ENCODE measurements at regions not wholly inside any gene's neighbourhood (a gene's known extent, or its start where the extent isn't known, plus 50 kb on each side); places are given as distances from the start of the nearest gene placed in this dataset.

GRCh38 chr6:14861491-14861943, 384.4 kb upstream of the JARID2 start:
- no peaks in the 10 kb centered on the region for H3K27me3 ChIP-seq (ENCODE audit: control insufficient read depth in 1 of 2, insufficient read depth in 2 of 2, low read length in 2 of 2)
- no peaks in the 10 kb centered on the region for H3K36me3 ChIP-seq (ENCODE audit: control insufficient read depth in 1 of 2, insufficient read depth in 2 of 2, low read length in 2 of 2)
- peaks cover 0 to 4% of the 10 kb centered on the region in 2 donors for H3K4me1 ChIP-seq (ENCODE audit: control insufficient read depth in 1 of 2, insufficient read depth in 2 of 2, low read length in 2 of 2)
- H3K9me3 ChIP-seq (ENCODE audit: control insufficient read depth in 1 of 2, low read length in 2 of 2): no peaks in the 10 kb centered on the region
- no peak overlapping the region for H3K9ac ChIP-seq (ENCODE audit: low read depth in 1 of 2, low read length in 2 of 2)
- no peak overlapping the region for H3K4me3 ChIP-seq (ENCODE audit: low read depth in 1 of 2, low read length in 2 of 2)
- no peak overlapping the region for H3K27ac ChIP-seq (ENCODE audit: low read depth, low read length)

GRCh38 chr6:14862845-14863244, 383.0 kb upstream of the JARID2 start:
- H3K4me3 ChIP-seq (ENCODE audit: low read depth in 1 of 2, low read length in 2 of 2): no peak overlapping the region

GRCh38 chr6:14863902-14864850, 381.7 kb upstream of the JARID2 start:
- no peak overlapping the region for H3K27ac ChIP-seq (ENCODE audit: low read depth, low read length)

More at GRCh38 chr6:14862845-14863244, 383.0 kb upstream of the JARID2 start:
- Histone ChIP-seq H3K9ac (ENCODE audit: low read depth in 1 of 2, low read length in 2 of 2) (no peak overlapping the region), H3K9me3 (ENCODE audit: control insufficient read depth in 1 of 2, low read length in 2 of 2) (no peaks in the 10 kb centered on the region), H3K27me3 (ENCODE audit: control insufficient read depth in 1 of 2, insufficient read depth in 2 of 2, low read length in 2 of 2) (no peaks in the 10 kb centered on the region), H3K4me1 (ENCODE audit: control insufficient read depth in 1 of 2, insufficient read depth in 2 of 2, low read length in 2 of 2) (peaks cover 0 to 4% of the 10 kb centered on the region in 2 donors), H3K27ac (ENCODE audit: low read depth, low read length) (no peak overlapping the region), H3K36me3 (ENCODE audit: control insufficient read depth in 1 of 2, insufficient read depth in 2 of 2, low read length in 2 of 2) (no peaks in the 10 kb centered on the region)

GRCh38 chr6:14865531-14866100, 380.3 kb upstream of the JARID2 start:
- Histone ChIP-seq H3K36me3 (ENCODE audit: control insufficient read depth in 1 of 2, insufficient read depth in 2 of 2, low read length in 2 of 2) (no peaks in the 10 kb centered on the region), H3K27ac (ENCODE audit: low read depth, low read length) (no peak overlapping the region), H3K9me3 (ENCODE audit: control insufficient read depth in 1 of 2, low read length in 2 of 2) (no peaks in the 10 kb centered on the region), H3K4me1 (ENCODE audit: control insufficient read depth in 1 of 2, insufficient read depth in 2 of 2, low read length in 2 of 2) (peaks cover 0 to 4% of the 10 kb centered on the region in 2 donors), H3K27me3 (ENCODE audit: control insufficient read depth in 1 of 2, insufficient read depth in 2 of 2, low read length in 2 of 2) (no peaks in the 10 kb centered on the region), H3K9ac (ENCODE audit: low read depth in 1 of 2, low read length in 2 of 2) (no peak overlapping the region), H3K4me3 (ENCODE audit: low read depth in 1 of 2, low read length in 2 of 2) (no peak overlapping the region)

More at GRCh38 chr6:14863902-14864850, 381.7 kb upstream of the JARID2 start:
- Histone ChIP-seq H3K4me1 (ENCODE audit: control insufficient read depth in 1 of 2, insufficient read depth in 2 of 2, low read length in 2 of 2) (peaks cover 0 to 4% of the 10 kb centered on the region in 2 donors), H3K9me3 (ENCODE audit: control insufficient read depth in 1 of 2, low read length in 2 of 2) (no peaks in the 10 kb centered on the region), H3K36me3 (ENCODE audit: control insufficient read depth in 1 of 2, insufficient read depth in 2 of 2, low read length in 2 of 2) (no peaks in the 10 kb centered on the region), H3K27me3 (ENCODE audit: control insufficient read depth in 1 of 2, insufficient read depth in 2 of 2, low read length in 2 of 2) (no peaks in the 10 kb centered on the region), H3K4me3 (ENCODE audit: low read depth in 1 of 2, low read length in 2 of 2) (no peak overlapping the region), H3K9ac (ENCODE audit: low read depth in 1 of 2, low read length in 2 of 2) (no peak overlapping the region)

- no peaks in the 10 kb centered on the region for H3K36me3 ChIP-seq (ENCODE audit: control insufficient read depth in 1 of 2, insufficient read depth in 2 of 2, low read length in 2 of 2)
- no peaks in the 10 kb centered on the region for H3K27me3 ChIP-seq (ENCODE audit: control insufficient read depth in 1 of 2, insufficient read depth in 2 of 2, low read length in 2 of 2)
- no peak overlapping the region for H3K4me3 ChIP-seq (ENCODE audit: low read depth in 1 of 2, low read length in 2 of 2)
- H3K9me3 ChIP-seq (ENCODE audit: control insufficient read depth in 1 of 2, low read length in 2 of 2): no peaks in the 10 kb centered on the region
- H3K27ac ChIP-seq (ENCODE audit: low read depth, low read length): no peak overlapping the region
- H3K4me1 ChIP-seq (ENCODE audit: control insufficient read depth in 1 of 2, insufficient read depth in 2 of 2, low read length in 2 of 2): peaks cover 0 to 4% of the 10 kb centered on the region in 2 donors
- no peak overlapping the region for H3K9ac ChIP-seq (ENCODE audit: low read depth in 1 of 2, low read length in 2 of 2)
Observed at GRCh38 chr6:14867802-14868201, 378.1 kb upstream of the JARID2 start.

- Histone ChIP-seq H3K9ac (ENCODE audit: low read depth in 1 of 2, low read length in 2 of 2) (no peak overlapping the region), H3K27ac (ENCODE audit: low read depth, low read length) (no peak overlapping the region)
Observed at GRCh38 chr6:14871221-14871620, 374.6 kb upstream of the JARID2 start.

GRCh38 chr6:14873101-14873500, 372.8 kb upstream of the JARID2 start:
- Histone ChIP-seq H3K4me1 (ENCODE audit: control insufficient read depth in 1 of 2, insufficient read depth in 2 of 2, low read length in 2 of 2) (no peaks in the 10 kb centered on the region), H3K9me3 (ENCODE audit: control insufficient read depth in 1 of 2, low read length in 2 of 2) (no peaks in the 10 kb centered on the region)

More at GRCh38 chr6:14871221-14871620, 374.6 kb upstream of the JARID2 start:
- no peaks in the 10 kb centered on the region for H3K27me3 ChIP-seq (ENCODE audit: control insufficient read depth in 1 of 2, insufficient read depth in 2 of 2, low read length in 2 of 2)
- H3K9me3 ChIP-seq (ENCODE audit: control insufficient read depth in 1 of 2, low read length in 2 of 2): no peaks in the 10 kb centered on the region
- no peaks in the 10 kb centered on the region for H3K4me1 ChIP-seq (ENCODE audit: control insufficient read depth in 1 of 2, insufficient read depth in 2 of 2, low read length in 2 of 2)
- H3K4me3 ChIP-seq (ENCODE audit: low read depth in 1 of 2, low read length in 2 of 2): no peak overlapping the region
- no peaks in the 10 kb centered on the region for H3K36me3 ChIP-seq (ENCODE audit: control insufficient read depth in 1 of 2, insufficient read depth in 2 of 2, low read length in 2 of 2)

GRCh38 chr6:14873781-14874441, 372.0 kb upstream of the JARID2 start:
- H3K36me3 ChIP-seq (ENCODE audit: control insufficient read depth in 1 of 2, insufficient read depth in 2 of 2, low read length in 2 of 2): no peaks in the 10 kb centered on the region
- H3K27me3 ChIP-seq (ENCODE audit: control insufficient read depth in 1 of 2, insufficient read depth in 2 of 2, low read length in 2 of 2): no peaks in the 10 kb centered on the region
- no peak overlapping the region for H3K27ac ChIP-seq (ENCODE audit: low read depth, low read length)
- no peaks in the 10 kb centered on the region for H3K9me3 ChIP-seq (ENCODE audit: control insufficient read depth in 1 of 2, low read length in 2 of 2)
- no peak overlapping the region for H3K9ac ChIP-seq (ENCODE audit: low read depth in 1 of 2, low read length in 2 of 2)
- H3K4me3 ChIP-seq (ENCODE audit: low read depth in 1 of 2, low read length in 2 of 2): no peak overlapping the region
- H3K4me1 ChIP-seq (ENCODE audit: control insufficient read depth in 1 of 2, insufficient read depth in 2 of 2, low read length in 2 of 2): no peaks in the 10 kb centered on the region

More at GRCh38 chr6:14873101-14873500, 372.8 kb upstream of the JARID2 start:
- H3K9ac ChIP-seq (ENCODE audit: low read depth in 1 of 2, low read length in 2 of 2): no peak overlapping the region
- H3K27ac ChIP-seq (ENCODE audit: low read depth, low read length): no peak overlapping the region
- no peaks in the 10 kb centered on the region for H3K36me3 ChIP-seq (ENCODE audit: control insufficient read depth in 1 of 2, insufficient read depth in 2 of 2, low read length in 2 of 2)
- no peak overlapping the region for H3K4me3 ChIP-seq (ENCODE audit: low read depth in 1 of 2, low read length in 2 of 2)
- H3K27me3 ChIP-seq (ENCODE audit: control insufficient read depth in 1 of 2, insufficient read depth in 2 of 2, low read length in 2 of 2): no peaks in the 10 kb centered on the region

- Histone ChIP-seq H3K4me1 (ENCODE audit: control insufficient read depth in 1 of 2, insufficient read depth in 2 of 2, low read length in 2 of 2) (no peaks in the 10 kb centered on the region), H3K27ac (ENCODE audit: low read depth, low read length) (no peak overlapping the region), H3K36me3 (ENCODE audit: control insufficient read depth in 1 of 2, insufficient read depth in 2 of 2, low read length in 2 of 2) (no peaks in the 10 kb centered on the region), H3K9me3 (ENCODE audit: control insufficient read depth in 1 of 2, low read length in 2 of 2) (no peaks in the 10 kb centered on the region), H3K4me3 (ENCODE audit: low read depth in 1 of 2, low read length in 2 of 2) (no peak overlapping the region), H3K27me3 (ENCODE audit: control insufficient read depth in 1 of 2, insufficient read depth in 2 of 2, low read length in 2 of 2) (no peaks in the 10 kb centered on the region), H3K9ac (ENCODE audit: low read depth in 1 of 2, low read length in 2 of 2) (no peak overlapping the region)
Observed at GRCh38 chr6:14874975-14875480, 370.8 kb upstream of the JARID2 start.
